HEK293T (cell line): ENCODE measurements at regions not wholly inside any gene's neighbourhood (a gene's known extent, or its start where the extent isn't known, plus 50 kb on each side); places are given as distances from the start of the nearest gene placed in this dataset.

Experiments used
- ARNT ChIP-seq: fragments of 450-650 bp; IDR thresholded peaks from 2 replicates; pipeline ENCODE4 v1.6.1; 2017; ENCODE audit warnings: mild to moderate bottlenecking
- BHLHE40 ChIP-seq: fragments of 450-650 bp; IDR thresholded peaks from 2 replicates; pipeline ENCODE4 v1.6.1; 2016; ENCODE audit warnings: mild to moderate bottlenecking, moderate library complexity, borderline replicate concordance
- CTBP1 ChIP-seq: fragments of 450-650 bp; IDR thresholded peaks from 2 replicates; pipeline ENCODE4 v1.6.1; 2016; ENCODE audit warnings: borderline replicate concordance
- ELF4 ChIP-seq: fragments of 450-650 bp; IDR thresholded peaks from 2 replicates; pipeline ENCODE4 v1.6.1; 2017; ENCODE audit warnings: antibody characterized with exemption
- FOXA1 ChIP-seq: fragments of 450-650 bp; IDR thresholded peaks from 2 replicates; pipeline ENCODE4 v1.6.1; 2016; ENCODE audit warnings: mild to moderate bottlenecking
- FOXK2 ChIP-seq: fragments of 450-650 bp; IDR thresholded peaks from 2 replicates; pipeline ENCODE4 v1.6.1; 2016; ENCODE audit warnings: mild to moderate bottlenecking
- FOXM1 ChIP-seq: fragments of 450-650 bp; IDR thresholded peaks from 2 replicates; pipeline ENCODE4 v1.6.1; 2017; ENCODE audit warnings: mild to moderate bottlenecking, borderline replicate concordance
- HDGF ChIP-seq: fragments of 450-650 bp; IDR thresholded peaks from 2 replicates; pipeline ENCODE4 v1.6.1; 2017; ENCODE audit warnings: antibody characterized with exemption, borderline replicate concordance
- LEF1 ChIP-seq: fragments of 450-650 bp; IDR thresholded peaks from 2 replicates; pipeline ENCODE4 v1.6.1; 2017; ENCODE audit warnings: mild to moderate bottlenecking, borderline replicate concordance
- NFRKB ChIP-seq: fragments of 450-650 bp; IDR thresholded peaks from 2 replicates; pipeline ENCODE4 v1.6.1; 2016; ENCODE audit warnings: mild to moderate bottlenecking, moderate library complexity
- SP1 ChIP-seq: fragments of 450-650 bp; IDR thresholded peaks from 2 replicates; pipeline ENCODE4 v1.6.1; 2017
- SUZ12 ChIP-seq: fragments of 450-650 bp; IDR thresholded peaks from 2 replicates; pipeline ENCODE4 v1.6.1; 2016; ENCODE audit warnings: mild to moderate bottlenecking
- TARDBP ChIP-seq: fragments of 450-650 bp; IDR thresholded peaks from 2 replicates; pipeline ENCODE4 v1.6.1; 2016
- TF ChIP-seq, protein P1 (sequence below): fragments of 450-650 bp; IDR thresholded peaks from 2 replicates; pipeline ENCODE4 v1.6.1; 2016

DNA sequence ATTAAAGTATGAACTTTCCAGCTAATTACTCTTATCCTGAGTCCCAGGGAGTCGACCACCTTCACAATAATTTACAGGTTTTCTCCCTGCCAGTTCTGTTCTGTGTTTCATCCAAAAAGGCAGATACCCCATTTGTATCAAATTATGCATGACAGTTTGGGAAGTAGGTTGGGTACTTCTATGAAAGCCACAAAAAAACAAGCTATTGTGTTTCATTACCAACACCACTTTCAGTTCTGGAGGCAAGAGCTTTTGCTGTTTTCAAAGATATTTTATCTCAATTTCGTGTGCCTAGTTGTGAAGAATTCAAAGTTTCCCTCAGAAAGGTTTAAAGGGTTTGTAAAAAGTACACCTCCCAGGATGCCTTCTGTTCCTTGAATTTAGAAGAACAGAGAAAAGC lies 557.4 kb downstream of the FLRT2 start:
- TF ChIP-seq ARNT (no peak), LEF1 (no peak), CTBP1 (no peak), FOXM1 (no peak), BHLHE40 (no peak), SUZ12 (no peak), FOXK2 (no peak), SP1 (no peak), ELF4 (no peak), HDGF (no peak), FOXA1 (no peak), TARDBP (no peak), NFRKB (no peak)
- TF ChIP-seq, protein P1, sequence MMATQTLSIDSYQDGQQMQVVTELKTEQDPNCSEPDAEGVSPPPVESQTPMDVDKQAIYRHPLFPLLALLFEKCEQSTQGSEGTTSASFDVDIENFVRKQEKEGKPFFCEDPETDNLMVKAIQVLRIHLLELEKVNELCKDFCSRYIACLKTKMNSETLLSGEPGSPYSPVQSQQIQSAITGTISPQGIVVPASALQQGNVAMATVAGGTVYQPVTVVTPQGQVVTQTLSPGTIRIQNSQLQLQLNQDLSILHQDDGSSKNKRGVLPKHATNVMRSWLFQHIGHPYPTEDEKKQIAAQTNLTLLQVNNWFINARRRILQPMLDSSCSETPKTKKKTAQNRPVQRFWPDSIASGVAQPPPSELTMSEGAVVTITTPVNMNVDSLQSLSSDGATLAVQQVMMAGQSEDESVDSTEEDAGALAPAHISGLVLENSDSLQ = no peak
